ENCODE measurements at regions not wholly inside any gene's neighbourhood (a gene's known extent, or its start where the extent isn't known, plus 50 kb on each side); places are given as distances from the start of the nearest gene placed in this dataset.

DNA sequence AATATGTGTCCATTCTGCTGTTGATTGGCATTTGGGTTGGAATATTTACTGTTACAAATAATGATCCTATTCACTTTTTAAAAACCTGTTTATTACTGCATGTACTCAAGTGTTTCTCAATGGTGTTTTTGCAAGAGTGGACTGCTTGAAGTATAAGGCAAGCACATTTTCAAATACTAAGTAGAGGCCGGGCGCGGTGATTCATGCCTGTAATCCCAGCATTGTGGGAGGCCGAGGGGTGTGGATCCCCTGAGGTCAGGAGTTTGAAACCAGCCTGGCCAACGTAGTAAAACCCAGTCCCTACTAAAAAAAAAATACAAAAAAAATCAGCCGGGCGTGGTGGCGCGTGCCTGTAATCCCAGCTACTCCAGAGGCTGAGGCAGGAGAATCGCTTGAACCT is 276.9 kb upstream of the ADGRL4 start:
- H3K4me3 ChIP-seq (ENCODE audit: insufficient read depth, low read length, poor library complexity, severe bottlenecking) = no peak overlapping the region
- H3K9me3 ChIP-seq (ENCODE audit: insufficient read depth, low read length) = no peaks in the 10 kb centered on the region
- H3K27me3 ChIP-seq (ENCODE audit: low read length) = no peaks in the 10 kb centered on the region
- no peak overlapping the region for H2AFZ ChIP-seq (ENCODE audit: low read depth, low read length, severe bottlenecking)
- H3K79me2 ChIP-seq (ENCODE audit: insufficient read depth, low read length) = no peaks in the 10 kb centered on the region
- no peaks in the 10 kb centered on the region for H3K9me2 ChIP-seq (replicated peaks; ENCODE audit: insufficient read depth, low read length)
- TF ChIP-seq EZH2phosphoT487 (conservative IDR thresholded peaks at IDR 0.05; ENCODE audit: low read length) (no peak), CTCF (IDR thresholded peaks at IDR 0.05; ENCODE audit: insufficient read depth, low read length, poor library complexity, severe bottlenecking) (no peak)
- H4K20me1 ChIP-seq (ENCODE audit: low read depth, low read length) = no peaks in the 10 kb centered on the region
- H3K9ac ChIP-seq (ENCODE audit: low read length) = no peak overlapping the region
- H3K4me2 ChIP-seq (ENCODE audit: low read depth, low read length, poor library complexity, severe bottlenecking) = no peak overlapping the region
- H3K36me3 ChIP-seq (ENCODE audit: low read length) = no peaks in the 10 kb centered on the region
- H3F3A ChIP-seq (ENCODE audit: insufficient read depth) = no peaks in the 10 kb centered on the region
- no peak overlapping the region for H3K27ac ChIP-seq (ENCODE audit: low read depth, low read length)

GRCh38 chr1:79281442-79281841 is 274.9 kb upstream of the ADGRL4 start:
- no peak for TF ChIP-seq CTCF (IDR thresholded peaks at IDR 0.05; ENCODE audit: insufficient read depth, low read length, poor library complexity, severe bottlenecking)
- no peak for TF ChIP-seq EZH2phosphoT487 (conservative IDR thresholded peaks at IDR 0.05; ENCODE audit: low read length)
- H3K4me2 ChIP-seq (ENCODE audit: low read depth, low read length, poor library complexity, severe bottlenecking) = no peak overlapping the region
- no peaks in the 10 kb centered on the region for H3K79me2 ChIP-seq (ENCODE audit: insufficient read depth, low read length)
- H3K9ac ChIP-seq (ENCODE audit: low read length) = no peak overlapping the region
- no peaks in the 10 kb centered on the region for H3K9me2 ChIP-seq (replicated peaks; ENCODE audit: insufficient read depth, low read length)
- H3K4me3 ChIP-seq (ENCODE audit: insufficient read depth, low read length, poor library complexity, severe bottlenecking) = no peak overlapping the region
- H3F3A ChIP-seq (ENCODE audit: insufficient read depth) = no peaks in the 10 kb centered on the region
- no peak overlapping the region for H3K27ac ChIP-seq (ENCODE audit: low read depth, low read length)
- no peaks in the 10 kb centered on the region for H4K20me1 ChIP-seq (ENCODE audit: low read depth, low read length)
- no peak overlapping the region for H2AFZ ChIP-seq (ENCODE audit: low read depth, low read length, severe bottlenecking)
- H3K36me3 ChIP-seq (ENCODE audit: low read length) = no peaks in the 10 kb centered on the region
- H3K9me3 ChIP-seq (ENCODE audit: insufficient read depth, low read length) = no peaks in the 10 kb centered on the region
- no peaks in the 10 kb centered on the region for H3K27me3 ChIP-seq (ENCODE audit: low read length)

DNA sequence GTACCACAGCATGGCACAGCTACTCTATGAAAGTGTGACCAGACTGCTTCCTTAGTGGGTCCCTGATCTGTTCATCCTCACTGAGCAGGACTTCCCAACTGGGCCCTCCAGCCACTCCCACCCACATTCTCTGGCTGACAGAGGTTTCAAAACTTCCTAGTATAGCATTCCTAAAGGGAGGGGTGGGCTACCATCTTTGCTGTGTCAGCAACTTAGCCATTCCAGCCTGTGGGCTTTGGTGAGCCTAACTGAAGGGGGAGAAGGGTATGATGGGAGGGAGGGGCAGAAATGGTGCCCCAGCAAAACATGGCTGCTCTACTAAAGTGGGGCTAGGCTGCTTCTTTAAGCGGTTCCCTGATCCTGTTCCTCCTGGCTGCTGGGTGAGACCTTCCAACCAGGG is 265.2 kb upstream of the ADGRL4 start:
- no peak overlapping the region for H3K4me2 ChIP-seq (ENCODE audit: low read depth, low read length, poor library complexity, severe bottlenecking)
- H3K4me3 ChIP-seq (ENCODE audit: insufficient read depth, low read length, poor library complexity, severe bottlenecking) = no peak overlapping the region
- H3K9me2 ChIP-seq (replicated peaks; ENCODE audit: insufficient read depth, low read length) = no peaks in the 10 kb centered on the region
- H3K79me2 ChIP-seq (ENCODE audit: insufficient read depth, low read length) = no peaks in the 10 kb centered on the region
- no peaks in the 10 kb centered on the region for H3K27me3 ChIP-seq (ENCODE audit: low read length)
- no peaks in the 10 kb centered on the region for H3K36me3 ChIP-seq (ENCODE audit: low read length)
- H3K27ac ChIP-seq (ENCODE audit: low read depth, low read length) = no peak overlapping the region
- no peak for TF ChIP-seq EZH2phosphoT487 (conservative IDR thresholded peaks at IDR 0.05; ENCODE audit: low read length)
- no peak for TF ChIP-seq CTCF (IDR thresholded peaks at IDR 0.05; ENCODE audit: insufficient read depth, low read length, poor library complexity, severe bottlenecking)
- H4K20me1 ChIP-seq (ENCODE audit: low read depth, low read length) = no peaks in the 10 kb centered on the region
- no peaks in the 10 kb centered on the region for H3F3A ChIP-seq (ENCODE audit: insufficient read depth)
- H2AFZ ChIP-seq (ENCODE audit: low read depth, low read length, severe bottlenecking) = no peak overlapping the region
- no peaks in the 10 kb centered on the region for H3K9me3 ChIP-seq (ENCODE audit: insufficient read depth, low read length)
- H3K9ac ChIP-seq (ENCODE audit: low read length) = no peak overlapping the region

Data from SU-DHL-6 (cell line).